ENCODE measurements at regions not wholly inside any gene's neighbourhood (a gene's known extent, or its start where the extent isn't known, plus 50 kb on each side); places are given as distances from the start of the nearest gene placed in this dataset.
A peak's percentile ranks its signal among the peaks of the same experiment; 100 is the strongest.

GRCh38 chr3:21138085-21138484, 612.9 kb downstream of the ZNF385D start:
- DNase-seq: no peak

- no peak for DNase-seq
Measured at GRCh38 chr3:21132896-21133295, 618.1 kb downstream of the ZNF385D start.

- DNase-seq: no peak
Measured at GRCh38 chr3:21120826-21121225, 630.2 kb downstream of the ZNF385D start.

GRCh38 chr3:21117370-21117769, 633.6 kb downstream of the ZNF385D start:
- no peak for DNase-seq

GRCh38 chr3:21109056-21109455, 642.0 kb downstream of the ZNF385D start:
- DNase-seq: no peak

GRCh38 chr3:21105784-21106183, 645.2 kb downstream of the ZNF385D start:
- no peak for DNase-seq

GRCh38 chr3:21100656-21101359, 650.2 kb downstream of the ZNF385D start:
- DNase-seq: no peak

GRCh38 chr3:21094686-21095085, 656.3 kb downstream of the ZNF385D start:
- no peak for DNase-seq

- peak; percentile 28 for DNase-seq
Measured at GRCh38 chr3:21073561-21073960, 677.4 kb downstream of the ZNF385D start.

- DNase-seq: no peak
Measured at GRCh38 chr3:21067031-21067813, 683.8 kb downstream of the ZNF385D start.

- DNase-seq: peak; percentile 3
Measured at GRCh38 chr3:21062831-21063294, 688.1 kb downstream of the ZNF385D start.

GRCh38 chr3:21059404-21059803, 691.6 kb downstream of the ZNF385D start:
- no peak for DNase-seq

- no peak for DNase-seq
Measured at GRCh38 chr3:21056293-21056692, 694.7 kb downstream of the ZNF385D start.

GRCh38 chr3:21055015-21055414, 696.0 kb downstream of the ZNF385D start:
- DNase-seq: no peak

GRCh38 chr3:21054064-21054463, 696.9 kb downstream of the ZNF385D start:
- no peak for DNase-seq

GRCh38 chr3:21049334-21050062, 701.5 kb downstream of the ZNF385D start:
- no peak for DNase-seq

- no peak for DNase-seq
Measured at GRCh38 chr3:21043139-21043538, 707.9 kb downstream of the ZNF385D start.

GRCh38 chr3:21042184-21042583, 708.8 kb downstream of the ZNF385D start:
- DNase-seq: no peak

GRCh38 chr3:21041621-21042020, 709.4 kb downstream of the ZNF385D start:
- DNase-seq: no peak

- DNase-seq: no peak
Measured at GRCh38 chr3:21036888-21037287, 714.1 kb downstream of the ZNF385D start.

- no peak for DNase-seq
Measured at GRCh38 chr3:21028412-21028811, 722.6 kb downstream of the ZNF385D start.

- no peak for DNase-seq
Measured at GRCh38 chr3:21024563-21024962, 726.4 kb downstream of the ZNF385D start.

- DNase-seq: no peak
Measured at GRCh38 chr3:21020681-21021080, 730.3 kb downstream of the ZNF385D start.

Data from fibroblast of skin of back (primary cell).